ENCODE measurements at regions not wholly inside any gene's neighbourhood (a gene's known extent, or its start where the extent isn't known, plus 50 kb on each side); places are given as distances from the start of the nearest gene placed in this dataset.

DNA sequence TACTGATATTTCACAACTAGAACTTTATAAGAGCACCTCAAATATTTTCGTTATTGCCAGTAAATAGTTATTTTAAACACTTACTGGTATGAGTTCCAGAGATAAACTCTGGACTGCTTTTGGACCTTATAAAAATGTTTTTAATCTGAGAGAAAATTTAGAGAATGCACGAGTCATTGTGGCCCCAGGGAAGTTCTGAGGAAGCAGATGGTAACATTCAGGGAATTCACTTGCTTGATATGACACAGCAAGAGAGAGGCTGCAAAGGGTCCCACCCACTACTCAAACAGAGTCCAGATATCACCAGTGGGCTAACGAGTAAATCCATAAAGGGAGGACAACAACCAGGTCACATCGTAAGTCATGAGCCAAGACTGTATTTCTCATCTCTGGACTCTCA is 526.8 kb downstream of the TDRD15 start:
- Histone ChIP-seq H3K27me3 (ENCODE audit: control insufficient read depth, insufficient read depth, low read length) (no peaks in the 10 kb centered on the region), H3K4me3 (ENCODE audit: low read depth, low read length) (no peak overlapping the region), H3K9ac (ENCODE audit: low read depth, low read length) (no peak overlapping the region), H3K27ac (ENCODE audit: low read depth, low read length) (no peak overlapping the region), H3K4me1 (ENCODE audit: control insufficient read depth, insufficient read depth, low read length) (peaks cover 4% of the 10 kb centered on the region; the same call in 1 of the 2 replicates), H3K9me3 (ENCODE audit: control insufficient read depth, insufficient read depth, low read length) (no peaks in the 10 kb centered on the region), H3K36me3 (ENCODE audit: control insufficient read depth, insufficient read depth, low read length) (no peaks in the 10 kb centered on the region)

- no peaks in the 10 kb centered on the region for H3K9me3 ChIP-seq (ENCODE audit: control insufficient read depth, insufficient read depth, low read length)
- H3K4me1 ChIP-seq (ENCODE audit: control insufficient read depth, insufficient read depth, low read length) = peaks cover 11% of the 10 kb centered on the region
- no peaks in the 10 kb centered on the region for H3K36me3 ChIP-seq (ENCODE audit: control insufficient read depth, insufficient read depth, low read length)
- no peaks in the 10 kb centered on the region for H3K27me3 ChIP-seq (ENCODE audit: control insufficient read depth, insufficient read depth, low read length)
- no peak overlapping the region for H3K9ac ChIP-seq (ENCODE audit: low read depth, low read length)
- no peak overlapping the region for H3K4me3 ChIP-seq (ENCODE audit: low read depth, low read length)
- no peak overlapping the region for H3K27ac ChIP-seq (ENCODE audit: low read depth, low read length)
Measured at GRCh38 chr2:21655136-21655535, 531.4 kb downstream of the TDRD15 start.

DNA sequence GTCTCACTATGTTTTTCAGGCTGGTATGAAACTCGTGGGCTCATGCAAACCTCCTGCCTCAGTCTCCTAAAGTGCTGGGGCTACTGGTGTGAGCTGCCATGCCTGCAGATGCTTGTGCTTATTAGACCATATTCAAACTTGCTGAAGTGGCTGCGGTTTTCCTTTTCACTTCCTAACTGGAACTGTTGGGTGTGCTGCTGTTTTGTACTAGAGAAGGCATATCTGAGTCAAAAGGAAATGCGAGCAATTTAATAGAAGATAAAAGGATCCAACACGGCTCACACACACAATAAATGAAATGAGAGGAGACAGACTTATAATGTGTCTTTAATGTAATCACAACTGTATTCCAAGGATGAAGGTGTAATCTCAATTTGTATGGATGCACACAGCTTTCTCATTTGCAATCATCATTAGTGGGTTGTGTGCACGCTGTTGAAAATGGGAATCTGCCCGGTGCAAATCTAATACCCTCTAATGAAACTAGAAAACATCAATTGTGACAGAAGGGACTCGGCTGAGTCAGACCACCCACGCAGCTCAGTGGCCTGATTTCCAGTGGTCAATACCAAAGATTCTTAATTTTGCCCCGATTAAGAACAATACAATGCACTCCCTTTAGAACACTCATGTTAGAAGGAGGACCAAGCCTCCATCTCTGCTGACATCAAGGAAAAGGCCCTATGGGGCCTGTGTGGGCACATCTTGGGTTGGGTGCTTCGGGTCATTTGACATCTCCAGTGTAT is 532.7 kb downstream of the TDRD15 start:
- H3K27ac ChIP-seq (ENCODE audit: low read depth, low read length) = no peak overlapping the region
- no peaks in the 10 kb centered on the region for H3K9me3 ChIP-seq (ENCODE audit: control insufficient read depth, insufficient read depth, low read length)
- H3K4me1 ChIP-seq (ENCODE audit: control insufficient read depth, insufficient read depth, low read length) = peaks cover 11% of the 10 kb centered on the region
- no peak overlapping the region for H3K4me3 ChIP-seq (ENCODE audit: low read depth, low read length)
- H3K9ac ChIP-seq (ENCODE audit: low read depth, low read length) = no peak overlapping the region
- H3K27me3 ChIP-seq (ENCODE audit: control insufficient read depth, insufficient read depth, low read length) = no peaks in the 10 kb centered on the region
- no peaks in the 10 kb centered on the region for H3K36me3 ChIP-seq (ENCODE audit: control insufficient read depth, insufficient read depth, low read length)

GRCh38 chr2:21657445-21657844 is 533.7 kb downstream of the TDRD15 start:
- H3K9me3 ChIP-seq (ENCODE audit: control insufficient read depth, insufficient read depth, low read length) = no peaks in the 10 kb centered on the region
- peaks cover 8% of the 10 kb centered on the region for H3K4me1 ChIP-seq (ENCODE audit: control insufficient read depth, insufficient read depth, low read length)

DNA sequence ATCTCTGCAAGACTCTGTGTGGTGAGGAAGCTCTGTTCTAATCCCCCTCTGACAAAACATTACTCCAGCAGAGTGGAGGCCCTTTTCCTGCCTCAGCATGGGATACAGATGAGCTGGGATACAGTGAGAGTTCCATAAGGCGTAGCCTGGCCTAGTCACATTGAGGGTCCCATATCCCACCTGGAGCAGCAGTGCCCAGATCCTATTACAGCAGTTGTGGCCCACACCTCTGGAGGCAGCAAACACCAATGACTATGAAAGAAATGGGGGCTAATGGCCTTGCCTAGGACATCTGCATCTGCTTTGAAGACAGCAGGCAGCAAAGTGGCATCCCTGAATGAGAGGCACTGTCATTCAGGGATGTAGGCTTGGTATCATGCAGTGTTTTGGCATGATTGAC is 534.5 kb downstream of the TDRD15 start:
- peaks cover 6% of the 10 kb centered on the region; the same call in 1 of the 2 replicates for H3K4me1 ChIP-seq (ENCODE audit: control insufficient read depth, insufficient read depth, low read length)
- H3K27me3 ChIP-seq (ENCODE audit: control insufficient read depth, insufficient read depth, low read length) = no peaks in the 10 kb centered on the region
- H3K36me3 ChIP-seq (ENCODE audit: control insufficient read depth, insufficient read depth, low read length) = no peaks in the 10 kb centered on the region
- no peak overlapping the region for H3K27ac ChIP-seq (ENCODE audit: low read depth, low read length)
- H3K9me3 ChIP-seq (ENCODE audit: control insufficient read depth, insufficient read depth, low read length) = no peaks in the 10 kb centered on the region
- H3K9ac ChIP-seq (ENCODE audit: low read depth, low read length) = no peak overlapping the region
- H3K4me3 ChIP-seq (ENCODE audit: low read depth, low read length) = no peak overlapping the region

More at GRCh38 chr2:21657445-21657844, 533.7 kb downstream of the TDRD15 start:
- Histone ChIP-seq H3K27ac (ENCODE audit: low read depth, low read length) (no peak overlapping the region), H3K27me3 (ENCODE audit: control insufficient read depth, insufficient read depth, low read length) (no peaks in the 10 kb centered on the region), H3K36me3 (ENCODE audit: control insufficient read depth, insufficient read depth, low read length) (no peaks in the 10 kb centered on the region), H3K4me3 (ENCODE audit: low read depth, low read length) (no peak overlapping the region), H3K9ac (ENCODE audit: low read depth, low read length) (no peak overlapping the region)

DNA sequence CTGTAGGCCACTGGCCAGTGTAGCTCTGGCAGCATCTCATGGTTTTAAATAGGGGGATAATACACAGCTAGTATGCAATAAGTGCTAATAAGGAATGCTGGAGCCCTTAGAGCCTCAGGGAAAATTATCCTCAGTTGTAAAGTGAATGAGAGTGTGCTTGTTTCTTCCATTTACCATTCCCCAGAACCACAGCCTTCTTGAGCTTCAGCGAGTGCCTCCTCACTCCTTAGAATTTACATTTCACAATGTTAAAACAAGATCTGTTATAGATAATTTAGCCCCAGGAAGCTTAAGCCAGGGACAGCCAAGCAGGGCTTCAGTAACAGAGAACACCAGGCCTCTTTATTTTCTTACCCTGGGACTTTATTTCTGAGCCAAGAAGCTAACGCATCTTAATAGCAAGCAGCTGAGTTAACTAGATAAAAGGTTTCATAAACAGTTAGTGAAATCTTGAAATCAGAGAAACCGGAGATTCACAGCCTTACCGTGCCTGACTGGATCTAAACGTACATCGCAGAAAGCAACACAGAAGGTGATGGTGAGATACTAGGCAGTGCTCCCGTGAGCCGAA is 535.2 kb downstream of the TDRD15 start:
- H3K36me3 ChIP-seq (ENCODE audit: control insufficient read depth, insufficient read depth, low read length) = no peaks in the 10 kb centered on the region
- no peak overlapping the region for H3K4me3 ChIP-seq (ENCODE audit: low read depth, low read length)
- no peaks in the 10 kb centered on the region for H3K9me3 ChIP-seq (ENCODE audit: control insufficient read depth, insufficient read depth, low read length)
- H3K27ac ChIP-seq (ENCODE audit: low read depth, low read length) = no peak overlapping the region
- H3K4me1 ChIP-seq (ENCODE audit: control insufficient read depth, insufficient read depth, low read length) = peaks cover 6% of the 10 kb centered on the region; the same call in 1 of the 2 replicates
- no peaks in the 10 kb centered on the region for H3K27me3 ChIP-seq (ENCODE audit: control insufficient read depth, insufficient read depth, low read length)
- H3K9ac ChIP-seq (ENCODE audit: low read depth, low read length) = no peak overlapping the region

- Histone ChIP-seq H3K36me3 (ENCODE audit: control insufficient read depth, insufficient read depth, low read length) (no peaks in the 10 kb centered on the region), H3K9ac (ENCODE audit: low read depth, low read length) (no peak overlapping the region), H3K4me3 (ENCODE audit: low read depth, low read length) (no peak overlapping the region), H3K27me3 (ENCODE audit: control insufficient read depth, insufficient read depth, low read length) (no peaks in the 10 kb centered on the region), H3K27ac (ENCODE audit: low read depth, low read length) (no peak overlapping the region), H3K4me1 (ENCODE audit: control insufficient read depth, insufficient read depth, low read length) (peaks cover 17% of the 10 kb centered on the region), H3K9me3 (ENCODE audit: control insufficient read depth, insufficient read depth, low read length) (no peaks in the 10 kb centered on the region)
Measured at GRCh38 chr2:21664083-21664482, 540.3 kb downstream of the TDRD15 start.

GRCh38 chr2:21667638-21668037 is 543.9 kb downstream of the TDRD15 start:
- Histone ChIP-seq H3K4me3 (ENCODE audit: low read depth, low read length) (no peak overlapping the region), H3K27me3 (ENCODE audit: control insufficient read depth, insufficient read depth, low read length) (no peaks in the 10 kb centered on the region)

GRCh38 chr2:21668078-21668710 is 544.4 kb downstream of the TDRD15 start:
- no peak overlapping the region; the same call in 1 of the 2 replicates for H3K4me3 ChIP-seq (ENCODE audit: low read depth, low read length)
- peaks cover 19% of the 10 kb centered on the region for H3K4me1 ChIP-seq (ENCODE audit: control insufficient read depth, insufficient read depth, low read length)
- no peaks in the 10 kb centered on the region for H3K36me3 ChIP-seq (ENCODE audit: control insufficient read depth, insufficient read depth, low read length)
- no peaks in the 10 kb centered on the region for H3K9me3 ChIP-seq (ENCODE audit: control insufficient read depth, insufficient read depth, low read length)
- H3K27ac ChIP-seq (ENCODE audit: low read depth, low read length) = no peak overlapping the region
- H3K9ac ChIP-seq (ENCODE audit: low read depth, low read length) = no peak overlapping the region
- H3K27me3 ChIP-seq (ENCODE audit: control insufficient read depth, insufficient read depth, low read length) = no peaks in the 10 kb centered on the region

More at GRCh38 chr2:21667638-21668037, 543.9 kb downstream of the TDRD15 start:
- Histone ChIP-seq H3K27ac (ENCODE audit: low read depth, low read length) (no peak overlapping the region), H3K9ac (ENCODE audit: low read depth, low read length) (no peak overlapping the region), H3K36me3 (ENCODE audit: control insufficient read depth, insufficient read depth, low read length) (no peaks in the 10 kb centered on the region), H3K4me1 (ENCODE audit: control insufficient read depth, insufficient read depth, low read length) (peaks cover 19% of the 10 kb centered on the region), H3K9me3 (ENCODE audit: control insufficient read depth, insufficient read depth, low read length) (no peaks in the 10 kb centered on the region)

- H3K9ac ChIP-seq (ENCODE audit: low read depth, low read length) = no peak overlapping the region
- no peaks in the 10 kb centered on the region for H3K9me3 ChIP-seq (ENCODE audit: control insufficient read depth, insufficient read depth, low read length)
- H3K36me3 ChIP-seq (ENCODE audit: control insufficient read depth, insufficient read depth, low read length) = no peaks in the 10 kb centered on the region
- H3K27ac ChIP-seq (ENCODE audit: low read depth, low read length) = no peak overlapping the region
- H3K4me3 ChIP-seq (ENCODE audit: low read depth, low read length) = no peak overlapping the region
- no peaks in the 10 kb centered on the region for H3K27me3 ChIP-seq (ENCODE audit: control insufficient read depth, insufficient read depth, low read length)
- H3K4me1 ChIP-seq (ENCODE audit: control insufficient read depth, insufficient read depth, low read length) = no peaks in the 10 kb centered on the region
Measured at GRCh38 chr2:21676041-21676440, 552.3 kb downstream of the TDRD15 start.

- no peaks in the 10 kb centered on the region for H3K36me3 ChIP-seq (ENCODE audit: control insufficient read depth, insufficient read depth, low read length)
- no peak overlapping the region for H3K27ac ChIP-seq (ENCODE audit: low read depth, low read length)
Measured at GRCh38 chr2:21676676-21677075, 552.9 kb downstream of the TDRD15 start.

More at GRCh38 chr2:21676676-21677075, 552.9 kb downstream of the TDRD15 start:
- Histone ChIP-seq H3K4me1 (ENCODE audit: control insufficient read depth, insufficient read depth, low read length) (no peaks in the 10 kb centered on the region), H3K27me3 (ENCODE audit: control insufficient read depth, insufficient read depth, low read length) (no peaks in the 10 kb centered on the region), H3K9me3 (ENCODE audit: control insufficient read depth, insufficient read depth, low read length) (no peaks in the 10 kb centered on the region), H3K9ac (ENCODE audit: low read depth, low read length) (no peak overlapping the region), H3K4me3 (ENCODE audit: low read depth, low read length) (no peak overlapping the region)

All from HUES48 (cell line).